Occipital lobe (tissue), 1 donor: ENCODE measurements at regions not wholly inside any gene's neighbourhood (a gene's known extent, or its start where the extent isn't known, plus 50 kb on each side); places are given as distances from the start of the nearest gene placed in this dataset.
A peak's percentile ranks its signal among the peaks of the same experiment; 100 is the strongest.

Source experiments
- DNase-seq: peaks from one replicate; lab custom pipeline; 2025; lab: John Stamatoyannopoulos, UW

DNA sequence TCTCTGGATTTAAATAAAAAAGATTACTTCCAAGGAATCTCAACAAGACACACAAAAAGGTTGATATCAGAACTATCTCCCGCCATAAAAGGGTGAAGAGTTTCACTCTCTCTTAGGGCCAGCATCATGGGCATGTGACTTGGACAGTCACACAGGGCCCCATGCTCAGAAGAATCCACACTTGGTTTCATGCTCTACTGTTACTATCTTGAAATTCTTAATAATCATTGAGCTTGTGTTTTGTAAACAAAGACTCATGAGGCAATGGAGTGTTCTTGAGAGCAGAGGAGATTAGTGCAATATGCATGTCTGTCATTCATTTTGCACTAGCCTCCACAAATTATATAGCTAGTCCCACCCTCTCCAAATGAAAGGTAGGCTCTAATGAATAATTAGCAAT is 58.4 kb downstream of the HMHB1 start:
- no peak for DNase-seq

DNA sequence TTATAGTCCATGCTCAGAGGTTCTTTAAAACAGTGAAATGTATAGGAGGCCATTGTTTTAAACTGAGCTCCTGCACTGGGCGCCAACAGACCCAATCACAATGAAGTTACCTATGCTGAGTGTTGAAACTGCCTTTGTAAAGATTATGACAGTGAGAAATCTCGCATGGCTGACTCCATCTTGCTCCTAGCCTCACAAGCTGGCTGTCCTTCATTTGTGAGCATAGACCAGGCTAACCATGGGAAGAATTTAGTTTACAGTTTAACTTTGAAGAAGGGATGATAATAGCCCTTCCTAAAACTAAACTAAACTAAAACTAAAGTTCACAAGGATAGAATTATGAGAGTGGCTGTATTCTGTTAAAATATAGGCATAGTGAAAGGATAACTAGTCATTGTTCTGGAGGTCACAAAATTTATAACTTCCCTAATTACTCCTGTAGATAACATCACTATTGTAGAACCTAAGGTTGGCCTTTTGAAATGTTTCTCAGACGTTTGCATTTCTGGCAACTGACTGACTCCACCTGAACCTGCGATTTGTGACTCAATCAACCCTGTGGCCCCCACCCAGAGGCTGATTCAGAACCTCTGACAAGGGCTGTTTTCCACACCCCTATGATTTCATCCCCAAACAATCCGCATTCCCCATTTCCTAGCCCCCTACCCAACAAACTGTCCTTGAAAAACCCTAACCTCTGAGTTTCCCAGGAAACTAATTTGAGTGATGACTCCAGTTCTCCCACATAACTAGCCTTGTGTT is 59.1 kb downstream of the HMHB1 start:
- DNase-seq = no peak

DNA sequence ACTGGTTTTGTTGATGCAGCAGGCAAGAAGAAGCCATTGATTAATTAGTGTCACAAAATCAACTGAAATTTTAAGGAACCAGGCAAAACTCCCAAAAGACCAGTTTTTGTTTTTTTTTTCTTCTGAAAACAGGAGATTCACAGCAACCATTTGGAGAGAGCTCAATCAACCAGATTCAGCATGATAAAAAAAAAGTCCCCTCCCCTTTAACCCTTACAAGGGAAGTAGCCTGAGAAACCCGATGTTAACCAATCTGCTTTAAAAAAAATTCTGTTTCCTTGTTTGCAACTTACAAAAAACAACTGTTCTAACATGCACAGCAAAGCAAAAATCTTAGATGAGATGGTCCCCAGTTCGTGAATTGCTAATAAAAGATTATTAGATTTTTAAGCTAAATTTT is 59.7 kb downstream of the HMHB1 start:
- DNase-seq = no peak

DNA sequence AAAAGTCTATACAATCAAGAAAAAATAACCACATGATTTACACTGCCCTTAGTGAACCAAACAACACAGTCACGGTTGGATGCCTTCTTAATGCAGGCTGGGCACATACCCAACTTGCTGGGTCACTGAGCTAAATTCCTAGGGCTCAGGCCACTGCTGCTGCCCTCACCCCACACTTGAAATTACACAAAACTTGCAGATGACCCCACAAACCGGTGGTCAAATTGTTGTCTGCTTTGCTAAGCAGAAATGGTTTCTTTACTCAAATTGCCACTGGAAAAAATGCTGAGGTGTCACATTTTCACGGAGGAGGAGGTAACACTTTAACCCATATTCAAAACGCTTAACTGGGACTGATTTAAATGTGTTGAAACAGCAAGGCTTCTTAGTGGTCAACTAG is 62.4 kb downstream of the HMHB1 start:
- DNase-seq = no peak

GRCh38 chr5:143877196-143877595 is 65.2 kb downstream of the HMHB1 start:
- DNase-seq = no peak

GRCh38 chr5:143878430-143878829 is 66.5 kb downstream of the HMHB1 start:
- DNase-seq = no peak

DNA sequence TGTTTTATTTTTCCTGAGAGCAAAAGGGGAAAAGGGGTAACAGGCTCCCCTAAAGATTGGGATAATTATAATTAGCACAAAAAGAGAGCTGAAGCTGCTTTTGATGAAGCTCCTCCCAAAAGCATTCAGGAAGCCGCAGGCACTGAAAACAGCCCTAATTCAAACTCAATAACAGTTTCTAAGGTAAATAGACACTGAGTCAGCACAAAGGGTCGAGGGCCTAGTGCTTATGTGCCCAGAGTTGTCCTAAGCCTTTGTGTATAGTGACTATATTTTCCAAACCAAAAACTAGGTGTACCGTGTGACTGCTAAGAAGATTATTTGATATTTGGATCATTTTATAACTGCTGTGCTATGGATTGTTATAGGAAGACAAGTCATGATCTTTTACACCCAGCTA is 67.7 kb downstream of the HMHB1 start:
- no peak for DNase-seq

- DNase-seq = no peak
Observed at GRCh38 chr5:143880178-143880577, 68.2 kb downstream of the HMHB1 start.

DNA sequence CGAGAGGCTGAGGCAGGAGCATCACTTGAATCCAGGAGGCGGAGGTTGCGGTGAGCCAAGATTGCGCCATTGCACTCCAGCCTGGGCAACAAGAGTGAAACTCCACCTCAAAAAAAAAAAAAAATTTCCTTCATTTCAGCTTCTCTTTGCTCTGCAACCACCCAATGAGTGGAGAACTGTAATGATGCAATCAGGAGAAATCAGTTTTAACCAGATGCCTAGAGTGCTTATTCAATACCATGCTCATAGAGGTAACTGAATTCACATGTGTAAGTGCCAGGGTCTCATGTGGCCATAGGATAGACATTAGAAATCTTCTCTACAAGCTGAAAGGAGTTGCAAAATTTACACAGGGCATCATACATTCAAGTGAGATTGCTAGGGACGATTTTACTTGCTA is 70.6 kb downstream of the HMHB1 start:
- DNase-seq = no peak

DNA sequence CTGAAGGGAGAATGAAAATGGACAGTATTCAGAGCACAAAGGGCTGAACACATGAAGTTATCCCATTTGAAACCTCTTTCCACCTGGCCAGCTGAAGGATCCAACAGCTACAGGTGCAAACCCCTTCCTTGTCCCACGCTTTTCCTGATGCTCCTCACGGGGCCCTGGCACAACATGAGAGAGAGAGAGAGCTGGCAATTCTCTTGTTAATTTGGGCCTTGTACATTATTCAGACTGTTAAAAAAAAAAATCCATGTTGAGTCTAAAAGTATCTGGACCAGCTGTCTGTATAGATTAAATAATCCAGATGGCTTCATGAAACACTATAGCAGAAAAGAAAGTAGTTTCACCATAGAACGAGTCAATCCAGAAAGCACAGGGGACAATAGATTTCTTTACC is 74.1 kb downstream of the HMHB1 start:
- DNase-seq = no peak

- DNase-seq = peak; percentile 11
Observed at GRCh38 chr5:143886651-143887638, 75.0 kb downstream of the HMHB1 start.

DNA sequence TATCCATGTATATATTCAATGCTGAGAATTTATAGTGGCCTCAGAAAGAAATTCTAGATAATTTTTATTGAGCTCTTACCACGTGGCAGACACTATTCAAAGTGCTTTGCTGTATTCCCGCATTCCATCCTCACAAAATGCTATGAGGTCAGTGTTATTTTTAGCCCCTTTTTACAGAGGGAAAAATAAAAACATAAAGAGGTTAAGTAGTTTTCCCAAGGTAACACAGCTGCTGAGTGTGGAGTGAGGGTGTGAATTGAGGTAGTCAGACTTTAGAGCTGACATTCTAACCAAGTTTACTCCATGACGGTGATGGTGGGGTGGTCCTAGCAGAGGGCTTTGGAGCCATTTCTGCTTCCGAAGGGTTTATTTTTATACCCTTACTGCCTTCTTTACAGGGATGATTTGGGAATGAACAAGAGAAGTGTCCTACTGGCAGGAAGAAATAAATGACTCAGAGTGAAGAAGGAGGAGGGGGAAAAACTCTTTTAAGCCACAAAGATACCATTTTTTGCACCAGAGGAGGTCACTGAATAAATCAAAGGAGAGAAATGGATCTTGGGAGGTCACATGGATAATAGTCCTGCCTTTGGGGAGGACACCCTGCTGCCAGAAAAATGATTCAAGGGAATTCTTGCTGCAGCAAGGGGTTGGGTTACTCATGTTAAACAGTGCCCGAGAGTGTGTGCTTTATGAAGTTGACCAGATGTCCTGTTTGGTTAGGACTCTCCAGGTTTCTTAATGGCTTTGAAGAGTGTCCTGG is 76.1 kb downstream of the HMHB1 start:
- no peak for DNase-seq

GRCh38 chr5:143888912-143889311 is 77.0 kb downstream of the HMHB1 start:
- no peak for DNase-seq

DNA sequence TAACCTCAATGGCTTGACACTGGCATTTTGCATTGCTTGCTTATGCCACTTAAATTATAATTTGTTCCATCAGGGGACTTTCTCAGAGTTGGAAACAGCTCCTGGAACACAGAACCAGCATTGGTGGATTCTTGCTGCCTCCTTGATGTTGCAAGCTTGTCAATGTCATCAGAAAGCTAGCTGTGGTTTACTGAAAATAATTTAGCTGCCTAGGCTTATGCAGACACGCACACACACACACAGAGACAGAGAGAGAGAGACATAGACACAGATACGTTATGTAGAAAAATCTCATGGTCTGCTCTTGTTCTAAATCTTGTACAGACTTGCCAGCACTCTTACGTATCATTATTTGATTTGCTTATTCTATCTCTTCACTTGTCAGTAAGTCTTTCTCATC is 78.0 kb downstream of the HMHB1 start:
- DNase-seq = no peak

DNA sequence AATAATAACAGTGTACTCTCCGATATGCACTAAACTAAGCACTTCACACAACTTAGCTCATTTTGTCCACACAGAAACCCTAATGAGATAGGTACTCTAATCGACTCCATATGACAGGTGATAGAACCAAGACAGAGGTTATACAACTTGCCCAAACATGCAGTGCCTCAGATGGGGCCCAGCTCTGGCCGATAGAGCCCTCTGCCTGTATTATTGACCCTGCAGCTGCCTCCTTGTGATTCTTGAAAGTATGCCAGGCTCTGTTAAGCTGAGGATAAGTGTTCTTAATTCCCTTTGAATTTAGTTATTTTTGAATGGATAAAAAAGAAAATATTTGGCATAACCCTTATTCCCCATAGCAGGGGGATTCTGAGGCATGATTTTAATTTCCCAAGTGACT is 78.5 kb downstream of the HMHB1 start:
- DNase-seq = no peak

- no peak for DNase-seq
Observed at GRCh38 chr5:143892271-143892670, 80.3 kb downstream of the HMHB1 start.

GRCh38 chr5:143892908-143893307 is 80.9 kb downstream of the HMHB1 start:
- DNase-seq = no peak

- DNase-seq = no peak
Observed at GRCh38 chr5:143893638-143894037, 81.7 kb downstream of the HMHB1 start.

DNA sequence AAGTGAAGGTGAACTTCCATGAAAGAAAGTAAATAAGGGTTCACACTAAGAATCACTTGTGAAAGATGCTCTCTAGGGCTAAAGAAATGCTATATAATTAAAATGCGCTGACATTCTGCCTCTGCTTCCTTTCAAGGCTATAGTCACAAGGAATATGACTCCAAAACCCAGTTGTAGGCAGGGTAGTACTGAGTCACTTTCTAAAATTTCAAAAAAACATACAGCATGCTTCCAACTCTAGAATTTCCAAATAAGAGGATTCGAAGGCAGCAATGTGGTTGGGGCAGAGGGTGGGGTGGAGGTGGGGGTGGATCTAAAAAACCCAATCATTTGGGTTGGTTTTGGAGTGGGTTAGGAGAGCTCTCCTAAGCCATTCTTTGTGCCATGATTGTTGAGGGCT is 84.6 kb downstream of the HMHB1 start:
- no peak for DNase-seq

DNA sequence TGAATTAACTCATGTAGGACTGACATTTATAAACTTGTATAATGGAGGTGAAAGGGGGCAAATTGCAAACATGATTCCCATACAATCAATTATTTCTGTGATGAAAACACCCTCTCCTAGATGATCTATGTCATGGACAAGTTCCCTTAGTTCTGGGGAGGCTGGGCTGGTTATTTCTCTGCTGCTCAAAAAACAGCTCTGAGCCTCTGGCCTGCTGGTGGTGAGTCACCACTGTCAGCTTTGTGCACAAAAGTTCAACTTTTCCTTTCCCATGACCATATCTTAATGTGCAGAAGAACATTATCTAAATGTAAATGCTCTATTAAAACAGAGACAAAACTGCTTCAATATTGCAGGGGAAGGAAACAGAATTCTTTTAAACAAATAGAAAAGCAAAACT is 85.0 kb downstream of the HMHB1 start:
- no peak for DNase-seq

DNA sequence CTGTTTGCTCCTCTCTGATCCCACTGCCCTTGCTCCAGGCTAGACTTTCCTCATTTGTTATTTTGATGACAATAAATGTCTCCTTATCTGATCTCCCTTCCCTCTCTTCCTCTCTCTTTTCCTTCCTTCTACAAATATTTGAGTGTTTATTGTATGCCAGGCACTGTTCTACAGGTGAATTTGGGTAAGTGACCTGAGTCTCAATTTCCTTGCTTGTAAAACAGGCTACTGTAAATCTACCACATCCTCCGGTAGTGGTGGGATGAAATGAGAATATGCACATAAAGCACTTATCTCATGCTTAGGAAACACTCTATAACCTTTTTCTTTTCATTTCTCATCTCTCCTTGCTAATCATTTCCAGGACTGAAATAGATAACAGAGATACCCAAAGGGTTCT is 86.4 kb downstream of the HMHB1 start:
- no peak for DNase-seq
